Ascending aorta (tissue), 2 donors: ENCODE measurements at regions not wholly inside any gene's neighbourhood (a gene's known extent, or its start where the extent isn't known, plus 50 kb on each side); places are given as distances from the start of the nearest gene placed in this dataset.

Experiments
- DNase-seq, 2 donors: peaks; one replicate each; pipeline ENCODE4 v3.0.0-alpha.2; 2019; ENCODE audit warnings: low spot score in 2 of 2
- H3K27ac ChIP-seq, 2 donors: fragments of 200-600 bp; sonication (generic); one replicate each; pipeline ENCODE4 v1.5.1; 2016 to 2017; ENCODE audit warnings: mild to moderate bottlenecking in 1 of 2
- H3K27me3 ChIP-seq: fragments of 200-600 bp; sonication (generic); one replicate; pipeline ENCODE4 v1.5.1; 2017
- H3K36me3 ChIP-seq, 2 donors: fragments of 200-600 bp; sonication (generic); one replicate each; pipeline ENCODE4 v1.5.1; 2016
- H3K4me1 ChIP-seq, 2 donors: fragments of 200-600 bp; sonication (generic); one replicate each; pipeline ENCODE4 v1.5.1; 2016 to 2017; ENCODE audit warnings: mild to moderate bottlenecking in 1 of 2
- H3K4me3 ChIP-seq, 2 donors: fragments of 200-600 bp; sonication (generic); one replicate each; pipeline ENCODE4 v1.5.1; 2016 to 2017; ENCODE audit warnings: mild to moderate bottlenecking in 1 of 2
- H3K9me3 ChIP-seq, 2 donors: fragments of 200-600 bp; sonication (generic); one replicate each; pipeline ENCODE4 v1.5.1; 2016
- intact Hi-C: fragments of 100-400 bp; cut with DNase I; formaldehyde crosslinking; loops from one replicate; pipeline ENCODE4 v1.15.1; 2023
- TF ChIP-seq, protein P1 (sequence below), 3 experiments: fragments of 200-600 bp in 2 of 3; fragments of 450-650 bp in 1 of 3; sonication (generic) in 2 of 3; IDR thresholded peaks; one replicate each; pipeline ENCODE4 v1.5.1; 2016 to 2019; ENCODE audit warnings: antibody characterized with exemption in 3 of 3, mild to moderate bottlenecking in 1 of 3, moderate library complexity in 1 of 3

DNA sequence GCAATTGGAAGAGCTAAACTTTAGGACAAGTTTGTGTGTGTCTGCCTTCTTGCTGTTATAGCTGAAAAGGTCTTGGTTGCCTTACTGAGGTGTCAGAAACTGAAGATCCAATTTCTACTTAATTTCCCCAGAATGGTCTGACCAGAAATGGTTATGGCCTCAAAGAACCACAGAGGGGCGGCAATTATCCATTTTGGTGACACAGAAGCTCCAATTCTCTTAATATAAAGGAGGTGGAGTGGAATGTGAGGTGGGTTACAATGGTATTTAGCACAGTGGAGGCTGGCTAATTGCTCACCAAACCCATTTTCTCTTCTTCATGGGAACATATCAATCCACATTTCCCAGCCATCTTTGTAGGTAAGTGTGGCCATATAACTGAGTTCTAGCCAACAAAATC is 1157.2 kb downstream of the OLFM4 start:
- TF ChIP-seq, protein P1, sequence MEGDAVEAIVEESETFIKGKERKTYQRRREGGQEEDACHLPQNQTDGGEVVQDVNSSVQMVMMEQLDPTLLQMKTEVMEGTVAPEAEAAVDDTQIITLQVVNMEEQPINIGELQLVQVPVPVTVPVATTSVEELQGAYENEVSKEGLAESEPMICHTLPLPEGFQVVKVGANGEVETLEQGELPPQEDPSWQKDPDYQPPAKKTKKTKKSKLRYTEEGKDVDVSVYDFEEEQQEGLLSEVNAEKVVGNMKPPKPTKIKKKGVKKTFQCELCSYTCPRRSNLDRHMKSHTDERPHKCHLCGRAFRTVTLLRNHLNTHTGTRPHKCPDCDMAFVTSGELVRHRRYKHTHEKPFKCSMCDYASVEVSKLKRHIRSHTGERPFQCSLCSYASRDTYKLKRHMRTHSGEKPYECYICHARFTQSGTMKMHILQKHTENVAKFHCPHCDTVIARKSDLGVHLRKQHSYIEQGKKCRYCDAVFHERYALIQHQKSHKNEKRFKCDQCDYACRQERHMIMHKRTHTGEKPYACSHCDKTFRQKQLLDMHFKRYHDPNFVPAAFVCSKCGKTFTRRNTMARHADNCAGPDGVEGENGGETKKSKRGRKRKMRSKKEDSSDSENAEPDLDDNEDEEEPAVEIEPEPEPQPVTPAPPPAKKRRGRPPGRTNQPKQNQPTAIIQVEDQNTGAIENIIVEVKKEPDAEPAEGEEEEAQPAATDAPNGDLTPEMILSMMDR (IDR thresholded peaks at IDR 0.05), result no peak
- intact Hi-C loops, result no loop called here
- no peaks in the 10 kb centered on the region for H3K9me3 ChIP-seq
- H3K36me3 ChIP-seq, result no peaks in the 10 kb centered on the region
- H3K4me1 ChIP-seq, result no peaks in the 10 kb centered on the region
- no peak overlapping the region for H3K4me3 ChIP-seq
- H3K27ac ChIP-seq, result no peak overlapping the region
- no peaks in the 10 kb centered on the region for H3K27me3 ChIP-seq
- DNase-seq, result no peak

DNA sequence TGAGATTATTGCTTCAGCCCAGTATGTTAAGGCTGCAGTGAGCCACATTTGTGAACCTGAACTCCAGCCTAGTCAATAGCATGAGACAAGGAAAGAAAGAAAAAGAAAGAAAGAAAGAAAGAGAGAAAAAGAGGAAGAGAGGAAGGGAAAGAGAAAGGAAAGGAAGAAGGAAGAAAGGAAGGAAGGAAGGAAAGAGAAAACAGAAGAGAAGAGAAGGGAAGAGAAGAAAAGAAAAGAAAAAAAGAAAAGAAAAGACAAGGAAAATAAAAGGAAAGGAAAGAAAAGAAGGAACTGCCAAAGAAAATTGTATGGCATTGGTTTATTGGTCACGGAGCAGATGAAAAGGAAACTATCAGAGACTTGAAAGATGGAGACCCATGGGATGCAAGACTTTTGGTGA is 1158.8 kb downstream of the OLFM4 start:
- H3K36me3 ChIP-seq, result no peaks in the 10 kb centered on the region
- TF ChIP-seq, protein P1 (IDR thresholded peaks at IDR 0.05), result no peak
- no peak overlapping the region for H3K4me3 ChIP-seq
- no peaks in the 10 kb centered on the region for H3K27me3 ChIP-seq
- no peak for DNase-seq
- H3K27ac ChIP-seq, result no peak overlapping the region
- H3K4me1 ChIP-seq, result no peaks in the 10 kb centered on the region
- intact Hi-C loops, result no loop called here
- H3K9me3 ChIP-seq, result no peaks in the 10 kb centered on the region

DNA sequence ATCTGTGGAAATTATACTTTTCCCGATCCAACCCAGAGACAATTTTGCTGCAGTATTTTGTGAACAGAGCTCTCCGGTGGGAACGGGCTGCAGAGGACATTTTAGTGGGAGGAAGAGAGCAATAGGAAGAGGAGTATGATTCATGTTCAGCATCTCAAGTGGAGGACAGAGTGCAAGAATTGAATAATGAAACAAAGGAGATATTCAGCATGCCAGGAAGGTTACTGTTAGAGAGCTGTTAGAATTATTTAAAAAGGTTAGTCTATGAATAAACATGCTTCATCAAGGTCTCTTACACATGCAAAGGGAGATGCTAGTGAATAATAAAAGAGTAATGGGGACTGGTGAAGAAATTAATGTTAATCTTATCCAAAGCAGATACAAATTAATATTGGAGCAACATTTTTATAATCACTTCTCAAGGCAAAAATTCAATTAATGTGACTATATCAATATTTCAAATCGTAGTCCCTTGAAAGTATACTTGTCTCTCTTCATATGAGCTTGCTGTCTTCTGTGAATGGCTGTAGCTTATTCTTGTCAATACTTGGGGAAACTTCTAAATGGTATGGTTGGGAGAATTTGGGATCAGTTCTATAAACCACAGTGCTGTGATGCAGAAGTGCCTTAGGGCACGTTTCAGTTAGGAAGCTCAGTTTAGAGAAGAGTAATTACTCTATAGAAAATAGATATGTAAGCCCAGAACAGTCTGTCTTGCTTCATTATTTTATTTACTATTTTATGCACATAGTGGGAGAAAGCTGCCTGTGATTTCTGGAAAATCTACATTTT is 1165.8 kb downstream of the OLFM4 start:
- no peaks in the 10 kb centered on the region for H3K27me3 ChIP-seq
- TF ChIP-seq, protein P1 (IDR thresholded peaks at IDR 0.05), result no peak
- H3K4me1 ChIP-seq, result no peaks in the 10 kb centered on the region
- no peaks in the 10 kb centered on the region for H3K36me3 ChIP-seq
- no peaks in the 10 kb centered on the region for H3K9me3 ChIP-seq
- intact Hi-C loops, result no loop called here
- no peak overlapping the region for H3K4me3 ChIP-seq
- no peak overlapping the region for H3K27ac ChIP-seq
- no peak for DNase-seq

DNA sequence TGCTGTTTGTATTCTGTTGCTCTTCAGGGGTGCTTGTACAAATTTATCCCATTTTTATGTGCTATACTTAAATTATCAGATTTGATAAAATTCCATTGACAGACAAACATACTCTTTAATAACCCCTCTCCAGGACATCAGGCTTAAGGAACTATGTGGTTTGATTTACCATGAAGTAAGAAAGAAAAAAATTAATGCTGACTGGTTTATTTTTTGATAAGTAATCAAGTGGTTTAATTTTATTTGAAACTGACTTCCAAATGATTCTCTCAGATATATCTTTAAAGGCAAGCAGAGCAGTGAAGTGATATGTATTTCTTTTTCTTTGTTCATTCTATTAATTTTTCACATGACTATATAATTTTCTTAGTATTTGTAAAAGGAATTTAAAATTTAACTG is 1168.1 kb downstream of the OLFM4 start:
- no peak overlapping the region for H3K4me3 ChIP-seq
- H3K27me3 ChIP-seq, result no peaks in the 10 kb centered on the region
- no peaks in the 10 kb centered on the region for H3K9me3 ChIP-seq
- H3K36me3 ChIP-seq, result no peaks in the 10 kb centered on the region
- TF ChIP-seq, protein P1 (IDR thresholded peaks at IDR 0.05), result no peak
- no peak overlapping the region for H3K27ac ChIP-seq
- no peak for DNase-seq
- no peaks in the 10 kb centered on the region for H3K4me1 ChIP-seq
- intact Hi-C loops, result no loop called here

DNA sequence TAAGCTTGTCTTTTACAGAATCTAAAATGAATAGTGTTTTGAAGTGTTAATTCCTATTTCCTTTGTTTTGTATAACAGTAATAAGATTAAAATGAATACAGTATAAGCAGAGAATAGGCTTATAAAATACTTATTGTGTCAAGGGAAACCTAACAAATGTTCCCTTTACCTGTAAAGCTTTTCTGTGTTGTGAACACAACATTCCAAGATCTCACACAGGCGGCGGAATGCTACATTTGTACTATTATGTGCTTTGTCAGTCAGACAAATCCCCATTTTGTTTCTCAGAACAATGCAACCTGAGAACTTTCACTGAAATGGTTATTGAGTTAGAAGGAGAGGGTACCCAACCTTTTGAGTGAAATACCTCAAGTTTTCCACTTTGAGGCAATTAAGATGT is 1170.3 kb downstream of the OLFM4 start:
- no peaks in the 10 kb centered on the region for H3K27me3 ChIP-seq
- no peaks in the 10 kb centered on the region for H3K36me3 ChIP-seq
- intact Hi-C loops, result no loop called here
- no peaks in the 10 kb centered on the region for H3K9me3 ChIP-seq
- TF ChIP-seq, protein P1 (IDR thresholded peaks at IDR 0.05), result no peak
- H3K4me3 ChIP-seq, result no peak overlapping the region
- no peak for DNase-seq
- H3K27ac ChIP-seq, result no peak overlapping the region
- no peaks in the 10 kb centered on the region for H3K4me1 ChIP-seq
